ENCODE measurements at regions not wholly inside any gene's neighbourhood (a gene's known extent, or its start where the extent isn't known, plus 50 kb on each side); places are given as distances from the start of the nearest gene placed in this dataset.

DNA sequence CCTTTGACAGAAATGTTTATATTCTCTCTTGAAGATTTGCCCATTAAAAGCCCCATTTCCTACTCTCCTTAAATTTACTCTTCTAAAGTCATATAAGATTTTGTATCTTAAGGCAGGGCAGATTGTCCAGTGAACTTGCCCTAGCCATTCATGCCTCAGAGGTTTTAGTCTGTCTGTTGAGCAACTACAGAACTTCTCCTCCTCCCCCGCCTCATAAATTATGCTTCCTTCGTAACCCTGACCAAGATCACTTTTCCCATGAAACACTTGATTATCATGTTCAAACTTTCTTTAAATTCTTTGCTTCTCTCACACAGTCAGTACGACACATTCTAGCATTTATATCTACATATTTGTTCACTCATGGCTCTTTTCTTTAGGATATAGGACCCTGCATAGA is 621.3 kb downstream of the ANKRD7 start:
- TF ChIP-seq, protein P1, sequence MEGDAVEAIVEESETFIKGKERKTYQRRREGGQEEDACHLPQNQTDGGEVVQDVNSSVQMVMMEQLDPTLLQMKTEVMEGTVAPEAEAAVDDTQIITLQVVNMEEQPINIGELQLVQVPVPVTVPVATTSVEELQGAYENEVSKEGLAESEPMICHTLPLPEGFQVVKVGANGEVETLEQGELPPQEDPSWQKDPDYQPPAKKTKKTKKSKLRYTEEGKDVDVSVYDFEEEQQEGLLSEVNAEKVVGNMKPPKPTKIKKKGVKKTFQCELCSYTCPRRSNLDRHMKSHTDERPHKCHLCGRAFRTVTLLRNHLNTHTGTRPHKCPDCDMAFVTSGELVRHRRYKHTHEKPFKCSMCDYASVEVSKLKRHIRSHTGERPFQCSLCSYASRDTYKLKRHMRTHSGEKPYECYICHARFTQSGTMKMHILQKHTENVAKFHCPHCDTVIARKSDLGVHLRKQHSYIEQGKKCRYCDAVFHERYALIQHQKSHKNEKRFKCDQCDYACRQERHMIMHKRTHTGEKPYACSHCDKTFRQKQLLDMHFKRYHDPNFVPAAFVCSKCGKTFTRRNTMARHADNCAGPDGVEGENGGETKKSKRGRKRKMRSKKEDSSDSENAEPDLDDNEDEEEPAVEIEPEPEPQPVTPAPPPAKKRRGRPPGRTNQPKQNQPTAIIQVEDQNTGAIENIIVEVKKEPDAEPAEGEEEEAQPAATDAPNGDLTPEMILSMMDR (IDR thresholded peaks at IDR 0.05), result no peak
- TF ChIP-seq POLR2A (IDR thresholded peaks at IDR 0.05), result no peak
